GM23338 (cell line): ENCODE measurements at regions not wholly inside any gene's neighbourhood (a gene's known extent, or its start where the extent isn't known, plus 50 kb on each side); places are given as distances from the start of the nearest gene placed in this dataset.

Experiments
- ATAC-seq: fragments of 200-7000 bp; cut with Tn5 transposase; 3 replicates; pipeline ENCODE4 v1.9.1; 2020
- DNase-seq: peaks from one replicate; pipeline ENCODE4 v3.0.0-alpha.2; 2015; ENCODE audit warnings: low spot score
- H2AFZ ChIP-seq: fragments of 200-600 bp; sonication (generic); 2 replicates; pipeline ENCODE4 v1.8.0; 2016; ENCODE audit warnings: antibody characterized with exemption, mild to moderate bottlenecking, moderate library complexity
- H3F3A ChIP-seq: fragments of 200-600 bp; sonication (generic); replicated peaks from 2 replicates; pipeline ENCODE4 v1.8.0; 2017; ENCODE audit warnings: antibody characterized with exemption, mixed run types, low read depth
- H3K27ac ChIP-seq: fragments of 200-600 bp; sonication (generic); 2 replicates; pipeline ENCODE4 v1.6.1; 2016; ENCODE audit warnings: low read depth
- H3K27me3 ChIP-seq: fragments of 200-600 bp; sonication (generic); 2 replicates; pipeline ENCODE4 v1.8.0; 2016; ENCODE audit warnings: mild to moderate bottlenecking, mixed run types, moderate library complexity; ENCODE audit not compliant: insufficient read depth
- H3K36me3 ChIP-seq: fragments of 200-600 bp; sonication (generic); 2 replicates; pipeline ENCODE4 v1.8.0; 2016; ENCODE audit warnings: mild to moderate bottlenecking; ENCODE audit not compliant: insufficient read depth
- H3K4me1 ChIP-seq: fragments of 200-600 bp; sonication (generic); 2 replicates; pipeline ENCODE4 v1.8.0; 2016; ENCODE audit warnings: mild to moderate bottlenecking, moderate library complexity; ENCODE audit not compliant: insufficient read depth
- H3K4me2 ChIP-seq: fragments of 200-600 bp; sonication (generic); 2 replicates; pipeline ENCODE4 v1.7.1; 2017; ENCODE audit warnings: mixed run types
- H3K4me3 ChIP-seq: fragments of 200-600 bp; sonication (generic); 2 replicates; pipeline ENCODE4 v1.6.1; 2016; ENCODE audit warnings: mixed run types
- H3K79me2 ChIP-seq: fragments of 200-600 bp; sonication (generic); replicated peaks from 2 replicates; pipeline ENCODE4 v1.8.0; 2017; ENCODE audit warnings: mild to moderate bottlenecking; ENCODE audit not compliant: insufficient read depth
- H3K9me2 ChIP-seq: fragments of 200-600 bp; sonication (generic); 2 replicates; pipeline ENCODE4 v1.8.0; 2017; ENCODE audit not compliant: insufficient read depth
- H4K20me1 ChIP-seq: fragments of 200-600 bp; sonication (generic); replicated peaks from 2 replicates; pipeline ENCODE4 v1.8.0; 2017; ENCODE audit warnings: mild to moderate bottlenecking; ENCODE audit not compliant: insufficient read depth
- H3K27ac Mint-ChIP-seq: 2 replicates; pipeline ENCODE4 v1.8.0; 2020; ENCODE audit warnings: inconsistent platforms, mild to moderate bottlenecking, moderate library complexity, mixed read lengths
- H3K27me3 Mint-ChIP-seq: 3 replicates; pipeline ENCODE4 v1.8.0; 2022; ENCODE audit warnings: low read depth, mild to moderate bottlenecking, moderate library complexity, mixed read lengths, inconsistent platforms; ENCODE audit not compliant: insufficient read depth, poor library complexity
- H3K36me3 Mint-ChIP-seq: 3 replicates; pipeline ENCODE4 v1.8.0; 2021; ENCODE audit warnings: low read depth, mild to moderate bottlenecking, inconsistent platforms, moderate library complexity, mixed read lengths
- H3K4me1 Mint-ChIP-seq: 3 replicates; pipeline ENCODE4 v1.8.0; 2020; ENCODE audit warnings: mild to moderate bottlenecking, inconsistent platforms, mixed read lengths
- H3K4me3 Mint-ChIP-seq: 3 replicates; pipeline ENCODE4 v1.8.0; 2021; ENCODE audit warnings: moderate library complexity, mild to moderate bottlenecking, inconsistent platforms, mixed read lengths
- H3K9me3 Mint-ChIP-seq: 3 replicates; pipeline ENCODE4 v1.8.0; 2020; ENCODE audit warnings: moderate library complexity, mild to moderate bottlenecking, inconsistent platforms, mixed read lengths
- CREB1 ChIP-seq: fragments of 250-450 bp; sonication (Bioruptor Pico); IDR thresholded peaks from 2 replicates; pipeline ENCODE4 v1.5.0; 2020; ENCODE audit warnings: low read depth, mild to moderate bottlenecking, moderate library complexity
- EZH2 ChIP-seq: fragments of 200-600 bp; sonication (generic); IDR thresholded peaks from one replicate; pipeline ENCODE4 v1.8.0; 2017; ENCODE audit warnings: antibody characterized with exemption, mild to moderate bottlenecking, low read depth; ENCODE audit not compliant: unreplicated experiment
- EZH2phosphoT487 ChIP-seq: fragments of 200-600 bp; sonication (generic); IDR thresholded peaks from one replicate; pipeline ENCODE4 v1.8.1; 2018; ENCODE audit warnings: antibody characterized with exemption; ENCODE audit not compliant: unreplicated experiment
- JUNB ChIP-seq: IDR thresholded peaks from one replicate; pipeline ENCODE4 v1.6.1; 2016; ENCODE audit warnings: antibody characterized with exemption; ENCODE audit not compliant: unreplicated experiment
- NANOG ChIP-seq: IDR thresholded peaks from 2 replicates; pipeline ENCODE4 v1.6.1; 2016; ENCODE audit warnings: antibody characterized with exemption, borderline replicate concordance
- POLR2AphosphoS5 ChIP-seq: IDR thresholded peaks from 2 replicates; pipeline ENCODE4 v1.6.1; 2016; ENCODE audit warnings: antibody characterized with exemption, low read depth
- STAT1 ChIP-seq: IDR thresholded peaks from one replicate; pipeline ENCODE4 v1.6.1; 2016; ENCODE audit warnings: antibody characterized with exemption; ENCODE audit not compliant: unreplicated experiment
- ZNF114 ChIP-seq: fragments of 250-450 bp; sonication (Bioruptor Pico); IDR thresholded peaks from 2 replicates; pipeline ENCODE4 v1.5.0; 2020; ENCODE audit warnings: mild to moderate bottlenecking, moderate library complexity
- ZNF331 ChIP-seq: fragments of 250-450 bp; sonication (Bioruptor Pico); IDR thresholded peaks from 2 replicates; pipeline ENCODE4 v1.5.0; 2020; ENCODE audit warnings: low read depth, mild to moderate bottlenecking, moderate library complexity
- TF ChIP-seq, protein P1 (sequence below): IDR thresholded peaks from 2 replicates; pipeline ENCODE4 v1.6.1; 2016; ENCODE audit warnings: antibody characterized with exemption
- TF ChIP-seq, protein P2 (sequence below): fragments of 250-450 bp; sonication (Bioruptor Pico); IDR thresholded peaks from 2 replicates; pipeline ENCODE4 v1.5.0; 2020; ENCODE audit warnings: mild to moderate bottlenecking, moderate library complexity
- TF ChIP-seq, protein P3 (sequence below): IDR thresholded peaks from one replicate; pipeline ENCODE4 v1.6.1; 2018; ENCODE audit warnings: antibody characterized with exemption; ENCODE audit not compliant: unreplicated experiment
- TF ChIP-seq, protein P4 (sequence below), 2 experiments: fragments of 200-600 bp in 1 of 2; sonication (generic) in 1 of 2; conservative IDR thresholded peaks; 2 replicates each; pipeline versions ENCODE4 v1.5.1 to v1.6.1; 2016 to 2017; ENCODE audit warnings: antibody characterized with exemption in 2 of 2, low read depth in 2 of 2, mild to moderate bottlenecking in 2 of 2, moderate library complexity in 1 of 2

DNA sequence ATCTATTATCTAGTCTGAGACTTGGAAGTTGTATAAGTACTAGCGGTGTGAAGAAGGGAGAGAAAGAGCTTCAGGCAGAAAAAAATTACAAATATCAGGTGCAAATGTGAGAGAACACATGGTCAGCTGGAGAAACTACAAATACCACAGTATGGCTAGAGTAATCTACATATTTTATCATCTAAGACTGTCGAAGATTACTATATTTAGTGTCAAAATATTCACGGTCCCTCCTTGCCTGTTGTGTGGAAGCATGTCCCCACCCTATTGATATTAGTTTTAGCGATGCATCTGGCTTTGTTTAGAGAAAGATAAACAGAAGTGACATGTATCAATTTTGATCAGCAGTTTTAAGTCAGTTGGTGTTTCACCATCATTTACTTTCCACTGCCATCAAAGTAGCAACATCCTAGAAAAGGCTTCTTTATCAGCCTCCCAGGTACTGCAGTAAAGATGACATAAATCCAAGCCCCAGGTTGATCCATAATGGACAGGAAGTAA is 90.5 kb upstream of the ITGA4 start:
- Histone ChIP-seq H2AFZ (no peak overlapping the region), H3K36me3 (no peaks in the 10 kb centered on the region), H3K79me2 (no peaks in the 10 kb centered on the region), H3F3A (no peaks in the 10 kb centered on the region), H3K4me2 (no peak overlapping the region), H3K27me3 (no peaks in the 10 kb centered on the region), H3K4me1 (no peaks in the 10 kb centered on the region), H3K27ac (no peak overlapping the region), H3K4me3 (no peak overlapping the region), H4K20me1 (no peaks in the 10 kb centered on the region), H3K9me2 (no peaks in the 10 kb centered on the region)
- Mint-ChIP-seq H3K9me3 (no peaks in the 10 kb centered on the region), H3K27me3 (no peaks in the 10 kb centered on the region), H3K36me3 (no peaks in the 10 kb centered on the region), H3K4me3 (no peak overlapping the region), H3K27ac (no peak overlapping the region), H3K4me1 (no peaks in the 10 kb centered on the region)
- DNase-seq (no peak), ATAC-seq (no peak)
- TF ChIP-seq, protein P1, sequence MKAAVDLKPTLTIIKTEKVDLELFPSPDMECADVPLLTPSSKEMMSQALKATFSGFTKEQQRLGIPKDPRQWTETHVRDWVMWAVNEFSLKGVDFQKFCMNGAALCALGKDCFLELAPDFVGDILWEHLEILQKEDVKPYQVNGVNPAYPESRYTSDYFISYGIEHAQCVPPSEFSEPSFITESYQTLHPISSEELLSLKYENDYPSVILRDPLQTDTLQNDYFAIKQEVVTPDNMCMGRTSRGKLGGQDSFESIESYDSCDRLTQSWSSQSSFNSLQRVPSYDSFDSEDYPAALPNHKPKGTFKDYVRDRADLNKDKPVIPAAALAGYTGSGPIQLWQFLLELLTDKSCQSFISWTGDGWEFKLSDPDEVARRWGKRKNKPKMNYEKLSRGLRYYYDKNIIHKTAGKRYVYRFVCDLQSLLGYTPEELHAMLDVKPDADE = no peak
- TF ChIP-seq EZH2 (no peak), JUNB (no peak), ZNF114 (CRISPR knock-in tag) (no peak), EZH2phosphoT487 (no peak), NANOG (no peak), ZNF331 (CRISPR knock-in tag) (no peak), STAT1 (no peak), POLR2AphosphoS5 (no peak), CREB1 (CRISPR knock-in tag) (no peak)
- TF ChIP-seq, protein P2, sequence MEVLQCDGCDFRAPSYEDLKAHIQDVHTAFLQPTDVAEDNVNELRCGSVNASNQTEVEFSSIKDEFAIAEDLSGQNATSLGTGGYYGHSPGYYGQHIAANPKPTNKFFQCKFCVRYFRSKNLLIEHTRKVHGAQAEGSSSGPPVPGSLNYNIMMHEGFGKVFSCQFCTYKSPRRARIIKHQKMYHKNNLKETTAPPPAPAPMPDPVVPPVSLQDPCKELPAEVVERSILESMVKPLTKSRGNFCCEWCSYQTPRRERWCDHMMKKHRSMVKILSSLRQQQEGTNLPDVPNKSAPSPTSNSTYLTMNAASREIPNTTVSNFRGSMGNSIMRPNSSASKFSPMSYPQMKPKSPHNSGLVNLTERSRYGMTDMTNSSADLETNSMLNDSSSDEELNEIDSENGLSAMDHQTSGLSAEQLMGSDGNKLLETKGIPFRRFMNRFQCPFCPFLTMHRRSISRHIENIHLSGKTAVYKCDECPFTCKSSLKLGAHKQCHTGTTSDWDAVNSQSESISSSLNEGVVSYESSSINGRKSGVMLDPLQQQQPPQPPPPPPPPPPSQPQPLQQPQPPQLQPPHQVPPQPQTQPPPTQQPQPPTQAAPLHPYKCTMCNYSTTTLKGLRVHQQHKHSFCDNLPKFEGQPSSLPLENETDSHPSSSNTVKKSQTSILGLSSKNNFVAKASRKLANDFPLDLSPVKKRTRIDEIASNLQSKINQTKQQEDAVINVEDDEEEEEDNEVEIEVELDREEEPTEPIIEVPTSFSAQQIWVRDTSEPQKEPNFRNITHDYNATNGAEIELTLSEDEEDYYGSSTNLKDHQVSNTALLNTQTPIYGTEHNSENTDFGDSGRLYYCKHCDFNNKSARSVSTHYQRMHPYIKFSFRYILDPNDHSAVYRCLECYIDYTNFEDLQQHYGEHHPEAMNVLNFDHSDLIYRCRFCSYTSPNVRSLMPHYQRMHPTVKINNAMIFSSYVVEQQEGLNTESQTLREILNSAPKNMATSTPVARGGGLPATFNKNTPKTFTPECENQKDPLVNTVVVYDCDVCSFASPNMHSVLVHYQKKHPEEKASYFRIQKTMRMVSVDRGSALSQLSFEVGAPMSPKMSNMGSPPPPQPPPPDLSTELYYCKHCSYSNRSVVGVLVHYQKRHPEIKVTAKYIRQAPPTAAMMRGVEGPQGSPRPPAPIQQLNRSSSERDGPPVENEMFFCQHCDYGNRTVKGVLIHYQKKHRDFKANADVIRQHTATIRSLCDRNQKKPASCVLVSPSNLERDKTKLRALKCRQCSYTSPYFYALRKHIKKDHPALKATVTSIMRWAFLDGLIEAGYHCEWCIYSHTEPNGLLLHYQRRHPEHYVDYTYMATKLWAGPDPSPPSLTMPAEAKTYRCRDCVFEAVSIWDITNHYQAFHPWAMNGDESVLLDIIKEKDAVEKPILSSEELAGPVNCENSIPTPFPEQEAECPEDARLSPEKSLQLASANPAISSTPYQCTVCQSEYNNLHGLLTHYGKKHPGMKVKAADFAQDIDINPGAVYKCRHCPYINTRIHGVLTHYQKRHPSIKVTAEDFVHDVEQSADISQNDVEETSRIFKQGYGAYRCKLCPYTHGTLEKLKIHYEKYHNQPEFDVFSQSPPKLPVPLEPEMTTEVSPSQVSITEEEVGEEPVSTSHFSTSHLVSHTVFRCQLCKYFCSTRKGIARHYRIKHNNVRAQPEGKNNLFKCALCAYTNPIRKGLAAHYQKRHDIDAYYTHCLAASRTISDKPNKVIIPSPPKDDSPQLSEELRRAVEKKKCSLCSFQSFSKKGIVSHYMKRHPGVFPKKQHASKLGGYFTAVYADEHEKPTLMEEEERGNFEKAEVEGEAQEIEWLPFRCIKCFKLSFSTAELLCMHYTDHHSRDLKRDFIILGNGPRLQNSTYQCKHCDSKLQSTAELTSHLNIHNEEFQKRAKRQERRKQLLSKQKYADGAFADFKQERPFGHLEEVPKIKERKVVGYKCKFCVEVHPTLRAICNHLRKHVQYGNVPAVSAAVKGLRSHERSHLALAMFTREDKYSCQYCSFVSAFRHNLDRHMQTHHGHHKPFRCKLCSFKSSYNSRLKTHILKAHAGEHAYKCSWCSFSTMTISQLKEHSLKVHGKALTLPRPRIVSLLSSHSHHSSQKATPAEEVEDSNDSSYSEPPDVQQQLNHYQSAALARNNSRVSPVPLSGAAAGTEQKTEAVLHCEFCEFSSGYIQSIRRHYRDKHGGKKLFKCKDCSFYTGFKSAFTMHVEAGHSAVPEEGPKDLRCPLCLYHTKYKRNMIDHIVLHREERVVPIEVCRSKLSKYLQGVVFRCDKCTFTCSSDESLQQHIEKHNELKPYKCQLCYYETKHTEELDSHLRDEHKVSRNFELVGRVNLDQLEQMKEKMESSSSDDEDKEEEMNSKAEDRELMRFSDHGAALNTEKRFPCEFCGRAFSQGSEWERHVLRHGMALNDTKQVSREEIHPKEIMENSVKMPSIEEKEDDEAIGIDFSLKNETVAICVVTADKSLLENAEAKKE (CRISPR knock-in tag) = no peak
- TF ChIP-seq, protein P3, sequence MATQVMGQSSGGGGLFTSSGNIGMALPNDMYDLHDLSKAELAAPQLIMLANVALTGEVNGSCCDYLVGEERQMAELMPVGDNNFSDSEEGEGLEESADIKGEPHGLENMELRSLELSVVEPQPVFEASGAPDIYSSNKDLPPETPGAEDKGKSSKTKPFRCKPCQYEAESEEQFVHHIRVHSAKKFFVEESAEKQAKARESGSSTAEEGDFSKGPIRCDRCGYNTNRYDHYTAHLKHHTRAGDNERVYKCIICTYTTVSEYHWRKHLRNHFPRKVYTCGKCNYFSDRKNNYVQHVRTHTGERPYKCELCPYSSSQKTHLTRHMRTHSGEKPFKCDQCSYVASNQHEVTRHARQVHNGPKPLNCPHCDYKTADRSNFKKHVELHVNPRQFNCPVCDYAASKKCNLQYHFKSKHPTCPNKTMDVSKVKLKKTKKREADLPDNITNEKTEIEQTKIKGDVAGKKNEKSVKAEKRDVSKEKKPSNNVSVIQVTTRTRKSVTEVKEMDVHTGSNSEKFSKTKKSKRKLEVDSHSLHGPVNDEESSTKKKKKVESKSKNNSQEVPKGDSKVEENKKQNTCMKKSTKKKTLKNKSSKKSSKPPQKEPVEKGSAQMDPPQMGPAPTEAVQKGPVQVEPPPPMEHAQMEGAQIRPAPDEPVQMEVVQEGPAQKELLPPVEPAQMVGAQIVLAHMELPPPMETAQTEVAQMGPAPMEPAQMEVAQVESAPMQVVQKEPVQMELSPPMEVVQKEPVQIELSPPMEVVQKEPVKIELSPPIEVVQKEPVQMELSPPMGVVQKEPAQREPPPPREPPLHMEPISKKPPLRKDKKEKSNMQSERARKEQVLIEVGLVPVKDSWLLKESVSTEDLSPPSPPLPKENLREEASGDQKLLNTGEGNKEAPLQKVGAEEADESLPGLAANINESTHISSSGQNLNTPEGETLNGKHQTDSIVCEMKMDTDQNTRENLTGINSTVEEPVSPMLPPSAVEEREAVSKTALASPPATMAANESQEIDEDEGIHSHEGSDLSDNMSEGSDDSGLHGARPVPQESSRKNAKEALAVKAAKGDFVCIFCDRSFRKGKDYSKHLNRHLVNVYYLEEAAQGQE = no peak
- TF ChIP-seq, protein P4, sequence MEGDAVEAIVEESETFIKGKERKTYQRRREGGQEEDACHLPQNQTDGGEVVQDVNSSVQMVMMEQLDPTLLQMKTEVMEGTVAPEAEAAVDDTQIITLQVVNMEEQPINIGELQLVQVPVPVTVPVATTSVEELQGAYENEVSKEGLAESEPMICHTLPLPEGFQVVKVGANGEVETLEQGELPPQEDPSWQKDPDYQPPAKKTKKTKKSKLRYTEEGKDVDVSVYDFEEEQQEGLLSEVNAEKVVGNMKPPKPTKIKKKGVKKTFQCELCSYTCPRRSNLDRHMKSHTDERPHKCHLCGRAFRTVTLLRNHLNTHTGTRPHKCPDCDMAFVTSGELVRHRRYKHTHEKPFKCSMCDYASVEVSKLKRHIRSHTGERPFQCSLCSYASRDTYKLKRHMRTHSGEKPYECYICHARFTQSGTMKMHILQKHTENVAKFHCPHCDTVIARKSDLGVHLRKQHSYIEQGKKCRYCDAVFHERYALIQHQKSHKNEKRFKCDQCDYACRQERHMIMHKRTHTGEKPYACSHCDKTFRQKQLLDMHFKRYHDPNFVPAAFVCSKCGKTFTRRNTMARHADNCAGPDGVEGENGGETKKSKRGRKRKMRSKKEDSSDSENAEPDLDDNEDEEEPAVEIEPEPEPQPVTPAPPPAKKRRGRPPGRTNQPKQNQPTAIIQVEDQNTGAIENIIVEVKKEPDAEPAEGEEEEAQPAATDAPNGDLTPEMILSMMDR (conservative IDR thresholded peaks at IDR 0.05; ENCODE audit: low read depth in 2 of 2) = no peak
